GM10248 (cell line): ENCODE measurements at regions not wholly inside any gene's neighbourhood (a gene's known extent, or its start where the extent isn't known, plus 50 kb on each side); places are given as distances from the start of the nearest gene placed in this dataset.

Source experiments
- CTCF ChIA-PET: fragments of 300-600 bp; sonication (Branson Sonifier 250); formaldehyde crosslinking; extraction: SDS; loops from one replicate; lab custom pipeline; 2021; ENCODE audit warnings: antibody characterized with exemption; lab: Yijun Ruan, JAX
- POLR2A ChIA-PET: fragments of 350-650 bp; sonication (Branson Sonifier 250); formaldehyde crosslinking; extraction: SDS; loops from one replicate; lab custom pipeline; 2020; ENCODE audit warnings: antibody characterized with exemption; lab: Yijun Ruan, JAX
- DNase-seq: peaks from one replicate; pipeline ENCODE4 v3.0.0; 2012; ENCODE audit errors: extremely low spot score
- CTCF ChIP-seq: IDR thresholded peaks from 2 replicates; pipeline ENCODE4 v1.5.1; 2012; ENCODE audit warnings: mild to moderate bottlenecking, low read depth; ENCODE audit errors: extremely low read depth, missing control alignments, control extremely low read depth

GRCh38 chr17:53496356-53496755, 326.4 kb upstream of the KIF2B start:
- ChIA-PET CTCF (no interaction called here), POLR2A (no interaction called here)
- TF ChIP-seq CTCF = no peak
- DNase-seq = no peak

GRCh38 chr17:53492532-53492931, 330.2 kb upstream of the KIF2B start:
- ChIA-PET CTCF (no interaction called here), POLR2A (no interaction called here)
- no peak for TF ChIP-seq CTCF

GRCh38 chr17:53490447-53490968, 332.2 kb upstream of the KIF2B start:
- no peak for TF ChIP-seq CTCF
- ChIA-PET POLR2A (no interaction called here), CTCF (no interaction called here)

More at GRCh38 chr17:53492532-53492931, 330.2 kb upstream of the KIF2B start:
- no peak for DNase-seq

GRCh38 chr17:53483704-53484103, 339.0 kb upstream of the KIF2B start:
- TF ChIP-seq CTCF = no peak
- ChIA-PET POLR2A (no interaction called here), CTCF (no interaction called here)
- no peak for DNase-seq

More at GRCh38 chr17:53490447-53490968, 332.2 kb upstream of the KIF2B start:
- DNase-seq = no peak

GRCh38 chr17:53475002-53475401, 347.7 kb upstream of the KIF2B start:
- no peak for DNase-seq
- CTCF ChIA-PET = no interaction called here
- POLR2A ChIA-PET = no interaction called here
- TF ChIP-seq CTCF = no peak

GRCh38 chr17:53472586-53472985, 350.1 kb upstream of the KIF2B start:
- CTCF ChIA-PET = interaction anchor here (1.1 kb wide), 1 partner anchor 14 kb away, joined by 3 read pairs; no protein-coding TSS in a partner anchor
- TF ChIP-seq CTCF = no peak
- no peak for DNase-seq
- POLR2A ChIA-PET = no interaction called here
